ENCODE measurements at regions not wholly inside any gene's neighbourhood (a gene's known extent, or its start where the extent isn't known, plus 50 kb on each side); places are given as distances from the start of the nearest gene placed in this dataset.

- TF ChIP-seq CTCF (IDR thresholded peaks at IDR 0.05) = no peak
- no peak for TF ChIP-seq POLR2A (IDR thresholded peaks at IDR 0.05)
Measured at GRCh38 chr7:68267486-68267885, 1270.9 kb downstream of the TYW1 start.
